ENCODE measurements at regions not wholly inside any gene's neighbourhood (a gene's known extent, or its start where the extent isn't known, plus 50 kb on each side); places are given as distances from the start of the nearest gene placed in this dataset.

GRCh38 chr1:5660141-5660935, 331.9 kb downstream of the NPHP4 start:
- TF ChIP-seq CTCF (IDR thresholded peaks at IDR 0.05) (no peak), EZH2 (IDR thresholded peaks at IDR 0.05; ENCODE audit: borderline replicate concordance, insufficient read depth, low read depth, low read length, poor library complexity, severe bottlenecking) (no peak)
